Activated CD4-positive, alpha-beta T cell treated with anti-CD3 and anti-CD28 coated beads, Interleukin-2, amount 10 ng/mL, durations not matched to agents 7 days and 5 days (primary cell): ENCODE measurements at regions not wholly inside any gene's neighbourhood (a gene's known extent, or its start where the extent isn't known, plus 50 kb on each side); places are given as distances from the start of the nearest gene placed in this dataset.

Source experiments
- CTCF ChIA-PET: fragments of 350-600 bp; sonication (Branson Sonifier 250); formaldehyde crosslinking; loops from one replicate; lab custom pipeline; 2021; ENCODE audit warnings: antibody characterized with exemption; lab: Charles Lee
- POLR2A ChIA-PET: fragments of 350-600 bp; sonication (Branson Sonifier 250); formaldehyde crosslinking; loops from one replicate; lab custom pipeline; 2021; ENCODE audit warnings: antibody characterized with exemption; lab: Charles Lee
- DNase-seq: peaks from one replicate; pipeline ENCODE4 v3.0.0-alpha.2; 2020
- H3K27ac Mint-ChIP-seq: one replicate; pipeline ENCODE4 v1.8.0; 2021; ENCODE audit warnings: mild to moderate bottlenecking, moderate library complexity, mixed read lengths
- H3K27me3 Mint-ChIP-seq: one replicate; pipeline ENCODE4 v1.8.0; 2021; ENCODE audit warnings: mixed read lengths
- H3K36me3 Mint-ChIP-seq: one replicate; pipeline ENCODE4 v1.8.0; 2021; ENCODE audit warnings: low read depth, mixed read lengths
- H3K4me1 Mint-ChIP-seq: one replicate; pipeline ENCODE4 v1.8.0; 2021; ENCODE audit warnings: mixed read lengths
- H3K4me3 Mint-ChIP-seq: one replicate; pipeline ENCODE4 v1.8.0; 2021; ENCODE audit warnings: mild to moderate bottlenecking, moderate library complexity, mixed read lengths
- H3K9me3 Mint-ChIP-seq: one replicate; pipeline ENCODE4 v1.8.0; 2021; ENCODE audit warnings: mixed read lengths

DNA sequence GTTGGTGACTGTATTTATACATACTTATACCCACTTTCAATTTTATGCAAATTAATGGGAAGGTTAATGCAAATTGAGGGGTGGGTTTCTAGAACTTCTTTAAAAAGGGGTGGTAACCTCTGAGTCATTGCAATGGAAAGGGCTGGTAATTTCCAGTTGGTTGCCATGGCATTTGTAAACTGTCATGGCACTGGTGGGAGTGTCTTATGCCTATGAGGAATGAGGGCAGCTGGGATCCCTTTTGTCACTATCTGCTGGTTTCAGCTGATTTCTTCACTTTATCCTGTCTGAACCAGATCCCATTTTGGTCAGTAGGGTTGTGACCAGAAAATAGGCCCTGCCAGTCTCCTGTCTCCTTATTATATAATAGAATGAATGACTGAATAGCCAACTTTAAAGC lies 1006.7 kb upstream of the GOT2 start:
- DNase-seq, result no peak
- Mint-ChIP-seq H3K27ac (no peak overlapping the region), H3K4me1 (no peaks in the 10 kb centered on the region), H3K4me3 (no peak overlapping the region), H3K27me3 (no peaks in the 10 kb centered on the region), H3K9me3 (peaks cover 12% of the 10 kb centered on the region), H3K36me3 (no peaks in the 10 kb centered on the region)
- ChIA-PET CTCF (no interaction called here), POLR2A (no interaction called here)

GRCh38 chr16:59737274-59737673 lies 1003.2 kb upstream of the GOT2 start:
- no peak for DNase-seq
- H3K4me3 Mint-ChIP-seq, result no peak overlapping the region
- H3K36me3 Mint-ChIP-seq, result no peaks in the 10 kb centered on the region
- H3K27me3 Mint-ChIP-seq, result no peaks in the 10 kb centered on the region
- POLR2A ChIA-PET, result no interaction called here
- H3K4me1 Mint-ChIP-seq, result no peaks in the 10 kb centered on the region
- peaks cover 11% of the 10 kb centered on the region for H3K9me3 Mint-ChIP-seq
- H3K27ac Mint-ChIP-seq, result no peak overlapping the region
- CTCF ChIA-PET, result no interaction called here

- H3K4me3 Mint-ChIP-seq, result no peak overlapping the region
- ChIA-PET POLR2A (no interaction called here), CTCF (interaction anchor here (0.6 kb wide), 1 partner anchor 283 kb away, joined by 3 read pairs; no protein-coding TSS in a partner anchor)
- H3K4me1 Mint-ChIP-seq, result no peaks in the 10 kb centered on the region
- no peak overlapping the region for H3K27ac Mint-ChIP-seq
- no peaks in the 10 kb centered on the region for H3K36me3 Mint-ChIP-seq
- no peak for DNase-seq
- H3K27me3 Mint-ChIP-seq, result no peaks in the 10 kb centered on the region
- H3K9me3 Mint-ChIP-seq, result peaks cover 17% of the 10 kb centered on the region
Measured at GRCh38 chr16:59733321-59733720, 999.2 kb upstream of the GOT2 start.

- H3K27ac Mint-ChIP-seq, result no peak overlapping the region
- no peaks in the 10 kb centered on the region for H3K36me3 Mint-ChIP-seq
- CTCF ChIA-PET, result no interaction called here
- H3K27me3 Mint-ChIP-seq, result no peaks in the 10 kb centered on the region
- H3K4me1 Mint-ChIP-seq, result no peaks in the 10 kb centered on the region
- DNase-seq, result no peak
- H3K9me3 Mint-ChIP-seq, result peaks cover 10% of the 10 kb centered on the region
- no peak overlapping the region for H3K4me3 Mint-ChIP-seq
- POLR2A ChIA-PET, result no interaction called here
Measured at GRCh38 chr16:59729613-59730012, 995.5 kb upstream of the GOT2 start.

GRCh38 chr16:59719121-59719520 lies 985.0 kb upstream of the GOT2 start:
- Mint-ChIP-seq H3K9me3 (no peaks in the 10 kb centered on the region), H3K4me3 (no peak overlapping the region), H3K27me3 (no peaks in the 10 kb centered on the region), H3K4me1 (no peaks in the 10 kb centered on the region), H3K27ac (no peak overlapping the region), H3K36me3 (no peaks in the 10 kb centered on the region)
- DNase-seq, result no peak
- POLR2A ChIA-PET, result no interaction called here
- CTCF ChIA-PET, result no interaction called here

DNA sequence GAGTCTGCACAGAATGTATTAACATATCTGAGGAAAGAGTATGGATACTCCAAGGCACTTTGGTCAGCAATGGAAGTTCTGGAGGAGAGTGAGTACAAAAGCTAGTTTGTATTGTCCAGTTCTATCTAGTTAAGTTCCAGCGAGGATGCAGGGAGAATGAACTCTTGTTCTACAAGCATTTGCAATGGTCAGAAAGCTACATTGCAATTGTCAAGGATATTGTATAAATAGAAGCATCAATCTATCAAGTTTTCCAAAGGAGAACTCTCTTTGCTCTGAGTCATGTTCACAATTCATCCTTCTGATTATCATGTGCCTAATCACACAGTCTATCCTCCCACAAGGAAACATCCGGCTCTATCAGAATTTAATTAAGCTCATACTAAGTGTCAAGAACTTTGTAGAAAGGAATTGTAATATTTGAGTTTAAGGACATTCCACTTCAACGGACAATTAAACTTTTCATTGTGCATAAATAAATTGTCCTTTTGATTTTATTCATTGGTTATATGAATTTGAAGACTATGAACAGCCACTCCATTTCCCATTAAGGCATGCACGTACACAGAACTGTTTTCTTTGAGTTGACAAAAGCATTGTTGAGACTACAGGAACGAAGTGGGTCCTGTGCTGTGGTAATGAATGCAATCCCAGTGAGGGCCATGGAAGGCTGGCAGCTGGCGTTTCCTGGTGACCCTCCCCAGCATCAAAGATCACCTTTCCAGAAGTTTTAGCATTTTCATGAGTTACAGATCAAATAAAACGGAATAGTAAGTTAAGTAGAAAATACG lies 973.5 kb upstream of the GOT2 start:
- Mint-ChIP-seq H3K27me3 (no peaks in the 10 kb centered on the region), H3K27ac (no peak overlapping the region), H3K9me3 (peaks cover 5% of the 10 kb centered on the region), H3K4me3 (no peak overlapping the region), H3K36me3 (no peaks in the 10 kb centered on the region), H3K4me1 (no peaks in the 10 kb centered on the region)
- ChIA-PET POLR2A (no interaction called here), CTCF (interaction anchor here (0.7 kb wide), 1 partner anchor 71 kb away, joined by 3 read pairs; no protein-coding TSS in a partner anchor)
- DNase-seq, result no peak

- H3K4me1 Mint-ChIP-seq, result no peaks in the 10 kb centered on the region
- H3K9me3 Mint-ChIP-seq, result peaks cover 4% of the 10 kb centered on the region
- no peaks in the 10 kb centered on the region for H3K27me3 Mint-ChIP-seq
- no peak overlapping the region for H3K4me3 Mint-ChIP-seq
- CTCF ChIA-PET, result no interaction called here
- H3K27ac Mint-ChIP-seq, result no peak overlapping the region
- DNase-seq, result no peak
- POLR2A ChIA-PET, result no interaction called here
- no peaks in the 10 kb centered on the region for H3K36me3 Mint-ChIP-seq
Measured at GRCh38 chr16:59701963-59702930, 968.1 kb upstream of the GOT2 start.

DNA sequence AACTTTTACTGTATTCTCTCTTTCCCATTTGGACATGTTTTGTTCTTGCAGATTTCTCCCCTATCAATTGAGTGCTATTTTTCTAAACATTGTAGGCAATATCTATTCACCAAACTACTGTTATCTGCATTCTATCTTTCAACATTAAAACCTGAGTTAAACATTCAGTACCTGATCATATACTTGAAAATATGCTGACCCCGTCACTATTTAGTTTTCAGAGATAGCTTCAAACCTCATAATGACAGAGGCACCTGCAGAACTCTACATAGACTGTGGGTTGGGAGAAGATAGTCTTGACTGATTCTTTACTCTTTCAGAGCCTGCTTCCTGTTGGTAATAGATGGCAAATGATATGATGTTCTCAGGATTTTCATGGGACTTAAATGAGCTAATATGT lies 965.7 kb upstream of the GOT2 start:
- POLR2A ChIA-PET, result no interaction called here
- peaks cover 11% of the 10 kb centered on the region for H3K9me3 Mint-ChIP-seq
- no peaks in the 10 kb centered on the region for H3K36me3 Mint-ChIP-seq
- CTCF ChIA-PET, result no interaction called here
- no peaks in the 10 kb centered on the region for H3K27me3 Mint-ChIP-seq
- DNase-seq, result no peak
- H3K4me3 Mint-ChIP-seq, result no peak overlapping the region
- H3K27ac Mint-ChIP-seq, result no peak overlapping the region
- no peaks in the 10 kb centered on the region for H3K4me1 Mint-ChIP-seq

DNA sequence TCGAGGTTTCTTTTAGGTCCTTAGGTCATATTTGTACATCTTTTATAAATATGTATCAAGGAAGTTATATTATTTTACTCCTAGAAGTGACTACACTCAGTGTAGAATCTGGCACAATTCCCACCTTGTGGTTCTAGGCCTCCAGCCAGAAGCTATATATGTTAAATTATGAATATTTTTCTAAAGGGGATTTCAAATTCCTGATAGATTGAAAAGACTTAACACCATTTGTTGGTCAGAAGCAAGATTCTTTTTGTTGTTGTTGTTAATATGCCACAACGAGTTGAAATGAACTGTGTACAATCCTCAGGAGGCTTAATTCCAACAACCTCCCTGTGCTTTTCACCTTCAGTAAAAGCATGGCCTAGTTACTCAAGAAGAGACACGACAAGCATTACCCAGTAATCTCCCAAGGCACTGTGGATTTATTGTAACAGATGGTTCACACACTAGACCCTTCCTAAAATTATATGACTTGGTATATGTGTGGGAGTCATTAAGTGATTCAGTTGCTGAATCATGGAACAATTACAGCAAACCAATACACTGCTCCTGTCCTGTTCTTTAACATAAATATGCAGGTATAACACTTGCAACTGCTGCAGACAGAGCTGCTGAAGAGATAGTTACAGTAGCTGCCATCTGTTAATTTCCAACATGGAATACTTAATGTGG lies 964.4 kb upstream of the GOT2 start:
- Mint-ChIP-seq H3K9me3 (peaks cover 11% of the 10 kb centered on the region), H3K36me3 (no peaks in the 10 kb centered on the region), H3K4me3 (no peak overlapping the region), H3K27ac (no peak overlapping the region), H3K4me1 (no peaks in the 10 kb centered on the region), H3K27me3 (no peaks in the 10 kb centered on the region)
- ChIA-PET CTCF (no interaction called here), POLR2A (no interaction called here)
- DNase-seq, result no peak

DNA sequence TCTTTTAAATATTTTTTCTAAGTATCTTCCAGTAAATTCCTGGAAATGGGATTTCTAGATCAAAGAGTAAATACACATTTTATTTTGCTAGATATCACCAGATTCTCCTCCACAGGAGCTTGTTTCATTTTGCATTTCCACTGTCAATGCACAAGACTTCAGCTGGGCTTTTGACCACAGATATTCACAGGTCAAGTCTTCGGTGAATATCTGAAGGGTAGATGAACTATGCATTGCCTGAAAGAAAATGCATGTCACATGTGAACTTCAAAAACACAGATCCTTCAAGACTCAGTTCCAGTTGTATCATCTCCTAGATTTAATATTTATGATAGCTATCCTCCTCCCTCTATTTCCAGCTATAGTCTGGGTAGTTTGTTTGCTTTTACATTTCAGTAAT lies 963.6 kb upstream of the GOT2 start:
- no peak for DNase-seq
- peaks cover 11% of the 10 kb centered on the region for H3K9me3 Mint-ChIP-seq
- H3K4me3 Mint-ChIP-seq, result no peak overlapping the region
- no peaks in the 10 kb centered on the region for H3K27me3 Mint-ChIP-seq
- ChIA-PET POLR2A (no interaction called here), CTCF (no interaction called here)
- H3K36me3 Mint-ChIP-seq, result no peaks in the 10 kb centered on the region
- no peak overlapping the region for H3K27ac Mint-ChIP-seq
- no peaks in the 10 kb centered on the region for H3K4me1 Mint-ChIP-seq

DNA sequence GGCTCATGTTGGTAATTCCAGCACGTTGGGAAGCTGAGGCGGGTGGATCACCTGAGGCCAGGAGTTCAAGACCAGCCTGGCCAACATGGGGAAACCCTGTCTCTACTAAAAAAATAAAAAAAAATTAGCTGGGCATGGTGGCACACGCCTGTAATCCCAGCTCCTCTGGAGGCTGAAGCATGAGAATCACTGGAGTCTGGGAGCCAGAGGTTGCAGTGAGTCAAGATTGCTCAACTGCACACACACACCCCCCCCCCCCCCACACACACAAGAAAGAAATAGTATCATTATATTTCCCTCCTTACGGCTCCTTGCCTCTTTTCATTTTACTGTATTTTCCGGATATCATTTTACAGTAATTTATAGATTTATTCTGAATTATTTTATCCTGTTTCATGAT lies 963.1 kb upstream of the GOT2 start:
- POLR2A ChIA-PET, result no interaction called here
- DNase-seq, result no peak
- H3K4me1 Mint-ChIP-seq, result no peaks in the 10 kb centered on the region
- peaks cover 7% of the 10 kb centered on the region for H3K9me3 Mint-ChIP-seq
- no peaks in the 10 kb centered on the region for H3K27me3 Mint-ChIP-seq
- H3K27ac Mint-ChIP-seq, result no peak overlapping the region
- CTCF ChIA-PET, result no interaction called here
- H3K4me3 Mint-ChIP-seq, result no peak overlapping the region
- H3K36me3 Mint-ChIP-seq, result no peaks in the 10 kb centered on the region

GRCh38 chr16:59696495-59696894 lies 962.4 kb upstream of the GOT2 start:
- H3K27ac Mint-ChIP-seq, result no peak overlapping the region
- H3K36me3 Mint-ChIP-seq, result no peaks in the 10 kb centered on the region
- no peaks in the 10 kb centered on the region for H3K27me3 Mint-ChIP-seq
- no peak overlapping the region for H3K4me3 Mint-ChIP-seq
- ChIA-PET CTCF (no interaction called here), POLR2A (no interaction called here)
- H3K4me1 Mint-ChIP-seq, result no peaks in the 10 kb centered on the region
- peaks cover 7% of the 10 kb centered on the region for H3K9me3 Mint-ChIP-seq
- DNase-seq, result no peak

DNA sequence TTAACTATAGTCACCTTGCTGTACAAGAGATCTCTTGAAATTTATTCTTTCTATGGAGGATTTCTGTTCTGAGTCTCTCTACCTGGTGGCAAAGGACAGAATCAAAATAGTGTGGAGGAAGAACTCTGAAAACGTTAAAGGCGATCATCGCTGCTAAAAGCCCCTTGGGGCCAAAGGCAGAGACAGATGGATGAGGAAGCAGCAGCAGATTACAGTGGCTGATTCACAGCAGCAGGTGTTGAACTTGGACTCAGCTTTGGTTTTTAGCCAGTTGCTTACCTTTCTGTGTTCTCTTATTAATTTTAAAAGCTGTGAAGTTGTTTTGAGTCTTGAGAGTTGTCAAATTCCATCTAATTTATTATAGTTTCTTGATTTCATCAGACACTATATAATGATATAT lies 956.1 kb upstream of the GOT2 start:
- no peak overlapping the region for H3K27ac Mint-ChIP-seq
- POLR2A ChIA-PET, result no interaction called here
- H3K9me3 Mint-ChIP-seq, result peaks cover 25% of the 10 kb centered on the region
- CTCF ChIA-PET, result no interaction called here
- H3K36me3 Mint-ChIP-seq, result no peaks in the 10 kb centered on the region
- no peak for DNase-seq
- H3K4me1 Mint-ChIP-seq, result no peaks in the 10 kb centered on the region
- no peak overlapping the region for H3K4me3 Mint-ChIP-seq
- no peaks in the 10 kb centered on the region for H3K27me3 Mint-ChIP-seq
